Transverse colon (tissue), 4 donors: ENCODE measurements at regions not wholly inside any gene's neighbourhood (a gene's known extent, or its start where the extent isn't known, plus 50 kb on each side); places are given as distances from the start of the nearest gene placed in this dataset.

Experiments
- EP300 ChIP-seq: sonication (generic); formaldehyde crosslinking; IDR thresholded peaks from one replicate; pipeline ENCODE4 v1.6.1; 2017; ENCODE audit warnings: antibody characterized with exemption, low read depth
- POLR2A ChIP-seq: fragments of 450-650 bp; IDR thresholded peaks from one replicate; pipeline ENCODE4 v1.6.1; 2016; ENCODE audit warnings: antibody characterized with exemption, mild to moderate bottlenecking, moderate library complexity
- POLR2AphosphoS5 ChIP-seq, 3 donors: sonication (generic); formaldehyde crosslinking; IDR thresholded peaks; one replicate each; pipeline ENCODE4 v1.6.1; 2016; ENCODE audit warnings: antibody characterized with exemption in 3 of 3
- TF ChIP-seq, protein P1 (sequence below), 5 experiments: fragments of 200-600 bp in 3 of 5; fragments of 450-650 bp in 2 of 5; sonication (generic) in 3 of 5; IDR thresholded peaks; 1 replicate in 2 of 5; 2 replicates in 3 of 5; pipeline ENCODE4 v1.5.1; 2016 to 2017; ENCODE audit warnings: antibody characterized with exemption in 5 of 5, inconsistent platforms in 3 of 5, mild to moderate bottlenecking in 2 of 5, moderate library complexity in 1 of 5

DNA sequence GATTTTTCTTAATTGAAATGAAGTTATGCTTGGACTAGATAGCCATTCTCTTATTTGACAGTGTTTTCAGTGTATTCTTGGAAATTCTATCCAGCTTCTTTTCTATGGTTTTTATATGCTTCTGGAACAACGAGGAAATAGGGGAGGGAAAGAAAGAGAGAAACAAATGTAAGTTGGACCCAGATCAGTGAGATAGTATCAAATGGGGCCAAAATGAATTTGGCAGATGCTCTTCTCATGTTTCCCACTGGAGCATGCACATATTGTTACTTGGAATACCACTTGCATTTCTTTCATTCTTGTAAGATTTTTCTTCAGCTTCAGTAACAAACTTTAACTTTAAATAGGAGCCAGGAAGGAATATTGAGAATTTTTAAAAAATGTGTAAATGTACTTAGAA lies 312.3 kb downstream of the PRL start:
- TF ChIP-seq, protein P1, sequence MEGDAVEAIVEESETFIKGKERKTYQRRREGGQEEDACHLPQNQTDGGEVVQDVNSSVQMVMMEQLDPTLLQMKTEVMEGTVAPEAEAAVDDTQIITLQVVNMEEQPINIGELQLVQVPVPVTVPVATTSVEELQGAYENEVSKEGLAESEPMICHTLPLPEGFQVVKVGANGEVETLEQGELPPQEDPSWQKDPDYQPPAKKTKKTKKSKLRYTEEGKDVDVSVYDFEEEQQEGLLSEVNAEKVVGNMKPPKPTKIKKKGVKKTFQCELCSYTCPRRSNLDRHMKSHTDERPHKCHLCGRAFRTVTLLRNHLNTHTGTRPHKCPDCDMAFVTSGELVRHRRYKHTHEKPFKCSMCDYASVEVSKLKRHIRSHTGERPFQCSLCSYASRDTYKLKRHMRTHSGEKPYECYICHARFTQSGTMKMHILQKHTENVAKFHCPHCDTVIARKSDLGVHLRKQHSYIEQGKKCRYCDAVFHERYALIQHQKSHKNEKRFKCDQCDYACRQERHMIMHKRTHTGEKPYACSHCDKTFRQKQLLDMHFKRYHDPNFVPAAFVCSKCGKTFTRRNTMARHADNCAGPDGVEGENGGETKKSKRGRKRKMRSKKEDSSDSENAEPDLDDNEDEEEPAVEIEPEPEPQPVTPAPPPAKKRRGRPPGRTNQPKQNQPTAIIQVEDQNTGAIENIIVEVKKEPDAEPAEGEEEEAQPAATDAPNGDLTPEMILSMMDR (IDR thresholded peaks at IDR 0.05), result no peak
- no peak for TF ChIP-seq POLR2A
- no peak for TF ChIP-seq EP300
- TF ChIP-seq POLR2AphosphoS5 (IDR thresholded peaks at IDR 0.05), result no peak
